Uterus (tissue), 2 donors: ENCODE measurements at regions not wholly inside any gene's neighbourhood (a gene's known extent, or its start where the extent isn't known, plus 50 kb on each side); places are given as distances from the start of the nearest gene placed in this dataset.

Experiments used
- CTCF ChIP-seq, 4 experiments: fragments of 200-600 bp in 2 of 4; fragments of 450-650 bp in 2 of 4; sonication (generic) in 2 of 4; IDR thresholded peaks; one replicate each; pipeline ENCODE4 v1.5.1; 2016 to 2019; ENCODE audit warnings: antibody characterized with exemption in 4 of 4, mild to moderate bottlenecking in 2 of 4, moderate library complexity in 1 of 4
- POLR2A ChIP-seq, 2 donors: fragments of 450-650 bp; IDR thresholded peaks; one replicate each; pipeline ENCODE4 v1.6.1; 2016; ENCODE audit warnings: antibody characterized with exemption in 2 of 2, mild to moderate bottlenecking in 1 of 2, moderate library complexity in 1 of 2

DNA sequence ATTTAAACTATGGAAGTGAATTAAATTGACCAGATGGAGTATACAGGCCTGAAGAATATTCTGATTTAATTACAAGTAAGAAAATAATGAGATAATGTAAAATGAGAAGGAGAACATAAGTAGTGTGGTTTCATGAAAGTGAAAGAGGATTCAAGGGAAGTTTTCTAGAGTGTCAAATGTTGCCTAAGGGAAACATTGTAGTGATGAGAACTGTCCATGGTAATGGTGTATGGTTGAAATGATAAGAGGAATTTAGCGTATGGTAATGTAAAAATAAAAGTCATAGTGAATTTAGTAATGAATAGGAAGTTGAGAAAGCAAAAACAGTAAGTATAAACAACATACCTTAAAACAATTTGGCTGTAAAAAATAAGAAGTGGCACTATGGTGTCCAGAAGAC, 1954.6 kb upstream of the FLRT2 start:
- TF ChIP-seq CTCF (IDR thresholded peaks at IDR 0.05) (no peak), POLR2A (IDR thresholded peaks at IDR 0.05) (no peak)
